GM18907 (cell line): ENCODE measurements at regions not wholly inside any gene's neighbourhood (a gene's known extent, or its start where the extent isn't known, plus 50 kb on each side); places are given as distances from the start of the nearest gene placed in this dataset.
"Not testable (repeated sequence)": the region's sequence is repeated elsewhere in the genome, so short reads cannot be mapped to it uniquely, and the experiment has no call there.

Experiments used
- ATAC-seq: cut with Tn5 transposase; IDR thresholded peaks from one replicate; pipeline ENCODE4 v1.9.1; 2021; ENCODE audit warnings: mild to moderate bottlenecking, moderate library complexity; ENCODE audit not compliant: unreplicated experiment

- ATAC-seq = no peak
Observed at GRCh38 chr10:15430969-15431771, 60.1 kb upstream of the FAM171A1 start.

DNA sequence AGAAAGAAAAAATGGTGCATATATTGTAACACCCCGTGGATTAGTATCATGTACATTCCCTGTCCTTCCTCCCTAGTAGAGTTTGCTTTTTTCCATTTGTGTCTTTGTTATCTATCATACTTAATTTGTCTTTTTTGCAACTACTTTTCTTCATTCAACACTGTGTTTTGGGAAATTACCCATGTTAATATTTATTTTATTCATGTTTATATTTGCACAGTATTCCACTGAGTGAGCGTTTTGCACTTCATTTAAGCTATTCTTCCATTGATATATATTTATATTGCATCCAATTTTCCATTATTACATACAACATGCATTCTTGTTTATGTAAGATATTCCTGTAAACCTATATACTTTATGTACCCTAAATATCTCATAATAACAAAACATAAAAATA lies 57.6 kb upstream of the FAM171A1 start:
- ATAC-seq = no peak

DNA sequence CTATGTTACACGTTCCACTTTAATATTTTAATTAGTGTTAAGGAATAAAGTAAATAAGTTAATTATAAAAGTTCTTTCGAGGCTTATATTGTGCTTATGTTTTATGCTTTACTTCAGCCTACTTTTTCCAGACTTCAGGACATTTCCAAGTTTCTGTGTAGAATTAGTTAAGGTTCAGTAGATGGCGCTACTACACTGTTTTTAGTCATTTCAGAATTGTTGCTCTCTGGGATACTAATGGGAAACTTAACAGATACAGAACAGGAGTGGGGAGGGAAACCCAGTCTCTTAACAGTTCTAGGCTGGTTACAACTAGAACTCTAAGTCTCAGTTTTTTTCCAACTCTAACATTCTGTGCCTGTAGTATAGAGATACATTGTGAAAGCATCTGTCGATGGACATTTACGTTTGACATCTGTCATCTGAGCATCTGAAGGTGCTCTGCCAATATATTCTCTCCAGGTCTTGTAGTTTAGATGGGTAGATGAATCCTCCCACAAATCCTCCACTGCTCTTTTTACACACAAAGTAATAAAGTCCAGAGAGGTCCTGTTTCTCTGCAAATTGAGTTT lies 56.8 kb upstream of the FAM171A1 start:
- no peak for ATAC-seq

DNA sequence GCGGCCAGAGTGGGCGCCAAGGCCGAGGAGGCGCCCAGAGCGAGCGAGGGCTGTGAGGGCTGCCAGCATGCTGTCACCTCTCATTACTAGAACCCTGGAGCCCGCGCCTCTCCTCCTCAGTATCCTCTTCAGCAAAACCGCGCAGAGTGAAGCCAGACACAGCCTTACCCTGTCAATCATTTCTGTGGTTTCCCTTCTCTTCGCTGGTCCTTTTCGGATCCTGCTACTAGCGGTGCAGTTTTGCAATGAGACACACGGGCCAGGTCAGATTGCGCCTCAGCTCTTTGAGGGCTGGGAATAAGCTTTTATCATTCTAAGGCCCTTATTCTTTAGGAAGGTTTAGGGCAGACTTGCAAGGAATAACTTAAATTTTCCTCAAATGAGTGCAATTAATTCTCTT lies 55.5 kb upstream of the FAM171A1 start:
- no peak for ATAC-seq

DNA sequence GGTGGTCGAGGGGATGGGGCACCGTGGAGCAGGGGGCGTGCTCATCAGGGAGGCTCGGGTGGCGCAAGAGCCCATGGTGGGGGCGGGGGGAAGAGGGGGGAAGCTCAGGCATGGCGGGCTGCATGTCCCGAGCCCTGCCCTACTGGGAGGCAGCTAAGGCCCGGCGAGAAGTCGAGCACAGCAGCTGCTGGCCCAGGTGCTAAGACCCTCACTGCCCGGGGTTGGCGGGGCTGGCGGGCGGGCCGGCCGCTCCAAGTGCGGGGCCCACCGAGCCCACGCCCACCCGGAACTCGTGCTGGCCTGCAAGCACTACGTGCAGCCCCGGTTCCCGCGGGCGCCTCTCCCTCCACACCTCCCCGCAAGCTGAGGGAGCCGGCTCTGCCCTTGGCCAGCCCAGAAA lies 55.0 kb upstream of the FAM171A1 start:
- no peak for ATAC-seq

DNA sequence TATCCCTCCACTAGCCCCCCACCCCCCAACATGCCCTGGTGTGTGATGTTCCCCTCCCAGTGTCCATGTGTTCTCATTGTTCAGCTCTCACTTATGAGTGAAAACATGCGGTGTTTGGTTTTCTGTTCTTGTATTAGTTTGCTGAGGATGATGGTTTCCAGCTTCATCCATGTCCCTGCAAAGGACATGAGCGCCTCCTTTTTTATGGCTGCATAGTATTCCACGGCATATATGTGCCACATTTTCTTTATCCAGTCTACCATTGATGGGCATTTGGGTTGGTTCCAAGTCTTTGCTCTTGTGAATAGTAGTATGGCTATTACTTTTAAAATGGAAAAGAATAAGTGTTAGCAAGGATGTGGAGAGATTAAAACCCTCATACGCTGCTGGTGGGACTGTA lies 50.8 kb upstream of the FAM171A1 start:
- ATAC-seq = not testable (repeated sequence)
